ENCODE measurements at regions not wholly inside any gene's neighbourhood (a gene's known extent, or its start where the extent isn't known, plus 50 kb on each side); places are given as distances from the start of the nearest gene placed in this dataset.

DNA sequence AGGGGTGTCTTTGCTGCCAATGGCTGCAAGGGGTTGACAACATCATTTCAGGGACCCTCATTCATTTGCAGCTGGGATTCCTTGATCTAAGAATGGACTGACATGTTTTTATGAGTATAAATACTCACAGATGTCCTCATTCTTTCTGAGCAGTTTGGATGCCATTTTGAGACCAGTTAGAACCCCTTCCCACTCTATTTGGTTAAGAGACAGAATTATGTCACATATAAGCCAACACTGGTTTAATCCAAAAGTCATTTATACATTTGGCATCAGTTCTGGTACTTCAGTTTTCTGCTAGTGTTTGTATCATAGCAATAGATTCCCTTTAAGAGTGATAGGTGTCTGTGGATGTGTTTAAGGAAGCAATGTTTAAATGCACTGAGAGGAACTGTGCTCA lies 248.8 kb downstream of the SAMD5 start:
- no peak for DNase-seq (ENCODE audit: low read depth in 3 of 3)

DNA sequence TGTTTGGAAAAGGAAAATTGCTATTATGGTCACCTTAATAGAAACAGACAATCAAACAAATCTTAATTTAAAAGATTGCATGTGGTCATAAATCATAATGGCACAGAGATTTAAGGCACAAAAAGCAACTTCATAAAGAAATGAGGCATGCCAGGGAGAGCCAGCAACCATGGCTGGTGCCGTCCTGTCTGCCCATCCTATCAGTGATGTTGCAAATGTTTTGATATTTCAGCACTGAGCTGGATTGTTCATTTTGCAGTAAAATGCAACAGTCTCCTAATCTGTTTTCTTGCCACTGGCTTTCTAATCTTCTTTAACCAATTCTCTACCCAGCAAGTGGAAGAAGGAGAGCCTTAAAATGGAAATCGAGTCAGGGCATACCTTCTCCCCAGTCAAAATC lies 249.8 kb downstream of the SAMD5 start:
- DNase-seq (ENCODE audit: low read depth in 3 of 3) = no peak

DNA sequence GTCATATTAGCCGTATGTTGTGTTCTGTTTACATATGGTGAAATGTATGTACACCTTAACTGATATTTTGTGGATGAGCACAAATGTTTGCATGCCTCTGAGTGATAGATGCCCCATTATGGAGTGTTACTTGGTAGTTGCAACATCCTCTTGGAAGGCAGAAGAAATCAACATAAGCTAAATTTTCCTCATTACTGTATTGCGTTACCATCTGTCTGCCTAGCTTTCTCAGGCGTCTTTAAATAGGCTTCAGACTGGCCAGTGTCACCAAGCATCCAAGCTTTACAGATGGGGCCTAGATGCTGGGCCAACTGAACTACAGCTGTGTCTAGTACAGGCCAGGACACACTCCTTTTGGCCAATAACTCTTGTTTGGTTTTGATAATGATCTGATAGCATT lies 250.6 kb downstream of the SAMD5 start:
- DNase-seq (ENCODE audit: low read depth in 3 of 3) = no peak

DNA sequence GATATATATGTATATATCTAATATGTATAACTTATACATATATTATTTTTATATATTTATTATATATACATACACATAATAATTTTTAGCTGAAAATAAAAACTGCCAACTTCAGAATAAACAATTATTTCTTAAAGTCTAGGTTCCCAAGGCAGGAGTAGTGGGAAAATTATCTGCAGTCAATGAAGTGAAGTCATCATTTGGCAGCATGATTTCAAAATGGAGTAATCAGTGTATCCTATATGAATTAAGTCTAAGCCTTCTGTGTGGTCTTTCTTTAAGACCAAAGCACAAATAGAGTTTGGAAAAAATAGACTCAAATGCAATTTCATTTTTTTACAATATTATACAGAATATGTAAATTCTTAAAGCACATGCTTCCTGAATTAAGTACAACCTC lies 251.0 kb downstream of the SAMD5 start:
- no peak for DNase-seq (ENCODE audit: low read depth in 3 of 3)

DNA sequence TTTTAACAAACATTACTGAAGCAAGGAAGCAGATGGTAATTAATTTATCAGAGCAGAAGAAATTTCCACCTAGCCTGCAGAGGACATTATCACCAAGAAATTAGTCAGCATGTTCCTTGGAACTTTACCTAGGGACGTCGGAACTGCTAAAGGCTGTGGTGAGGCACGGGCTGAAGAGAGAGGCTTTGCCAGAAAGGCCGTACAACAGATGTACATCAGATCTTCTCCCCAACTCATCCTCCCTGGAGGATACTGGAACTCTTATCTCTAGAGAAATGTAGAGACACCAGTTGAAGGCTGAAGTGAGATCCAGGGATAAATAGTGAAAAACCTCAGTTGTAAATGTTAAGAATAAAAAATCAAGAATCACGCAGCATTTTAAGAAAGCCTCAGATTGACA lies 257.1 kb downstream of the SAMD5 start:
- DNase-seq (ENCODE audit: low read depth in 3 of 3) = no peak

DNA sequence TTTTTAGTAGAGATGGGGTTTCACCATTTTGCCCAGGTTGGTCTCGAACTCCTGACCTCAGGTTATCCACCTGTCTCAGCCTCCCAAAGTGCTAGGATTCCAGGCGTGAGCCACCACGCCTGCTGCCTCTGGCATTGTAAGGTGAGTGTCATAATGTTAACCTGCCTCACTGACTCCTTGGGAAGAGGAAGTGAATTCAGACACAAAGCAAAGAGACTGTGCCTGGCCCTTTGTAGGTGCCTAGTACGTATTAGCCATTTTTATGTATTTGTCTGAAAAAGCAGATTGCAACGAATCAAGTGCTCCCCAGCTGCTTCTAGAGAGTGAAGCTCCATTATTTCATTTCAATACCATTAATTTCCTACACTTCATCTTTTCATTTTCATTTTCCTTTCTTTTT lies 260.5 kb downstream of the SAMD5 start:
- DNase-seq (ENCODE audit: low read depth in 3 of 3) = no peak

DNA sequence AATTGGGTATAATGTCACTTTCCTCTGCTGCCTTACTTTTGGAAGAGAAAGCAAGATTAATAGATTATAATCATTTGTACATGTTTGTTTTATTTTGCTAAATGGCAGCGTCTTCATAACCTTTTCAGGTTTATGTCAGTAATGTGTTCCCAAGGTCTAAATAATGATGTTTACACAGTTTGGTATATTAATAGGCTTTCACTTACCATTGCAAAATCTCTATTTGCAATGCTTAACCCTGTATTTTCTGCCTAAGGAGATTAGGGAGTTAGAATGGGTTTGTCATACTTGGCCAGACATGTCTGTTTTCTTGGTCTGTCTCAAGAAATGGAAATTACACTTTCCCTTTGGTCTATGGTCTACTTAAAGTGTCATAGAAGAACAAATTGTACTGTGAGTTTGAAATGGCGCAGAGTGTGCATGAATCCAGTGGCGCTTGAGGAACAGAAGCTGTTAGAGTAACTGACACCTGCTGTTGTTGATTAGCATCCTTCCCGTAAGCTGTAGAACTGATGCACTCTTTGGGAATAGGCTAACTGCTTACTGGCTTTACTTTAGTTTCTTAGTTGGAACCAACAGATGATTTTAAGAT lies 261.1 kb downstream of the SAMD5 start:
- DNase-seq (ENCODE audit: low read depth in 3 of 3) = no peak

DNA sequence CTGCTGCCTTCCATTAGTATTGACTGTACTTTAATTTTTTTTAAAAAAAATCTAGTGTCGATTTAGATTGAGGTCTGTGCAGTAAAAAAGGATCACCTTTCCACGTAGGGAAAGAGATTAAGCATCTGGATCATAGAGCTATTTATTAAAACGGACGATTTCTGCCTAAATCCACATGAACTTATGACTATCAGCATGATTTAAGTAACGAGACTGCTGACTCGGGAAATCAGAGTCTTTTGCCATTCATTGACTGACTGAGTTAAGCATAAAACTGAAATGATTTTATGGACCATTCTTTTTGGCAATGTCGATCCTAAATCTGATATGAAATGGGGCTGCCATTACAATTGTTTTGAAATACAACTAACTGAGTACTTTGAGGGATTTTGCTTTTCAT lies 261.7 kb downstream of the SAMD5 start:
- DNase-seq (ENCODE audit: low read depth in 3 of 3) = no peak

DNA sequence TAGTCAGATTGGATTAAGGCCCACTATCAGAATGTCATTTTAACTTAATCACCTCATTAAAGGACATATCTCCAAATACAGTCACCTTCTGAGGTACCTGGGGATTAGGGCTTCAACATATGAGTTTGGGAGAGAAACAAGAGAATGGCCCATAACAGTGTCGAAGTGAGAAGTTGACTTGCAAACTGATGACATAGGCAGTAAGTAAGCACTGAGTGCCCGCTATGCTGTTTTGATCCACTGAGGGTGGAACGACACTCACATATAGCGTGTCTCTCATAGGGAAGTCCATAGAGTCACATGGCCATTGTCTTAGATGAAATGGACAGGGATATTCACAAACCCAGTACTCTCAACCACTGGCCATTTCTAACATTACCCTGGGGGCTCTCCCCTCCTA lies 264.2 kb downstream of the SAMD5 start:
- no peak for DNase-seq (ENCODE audit: low read depth in 3 of 3)

DNA sequence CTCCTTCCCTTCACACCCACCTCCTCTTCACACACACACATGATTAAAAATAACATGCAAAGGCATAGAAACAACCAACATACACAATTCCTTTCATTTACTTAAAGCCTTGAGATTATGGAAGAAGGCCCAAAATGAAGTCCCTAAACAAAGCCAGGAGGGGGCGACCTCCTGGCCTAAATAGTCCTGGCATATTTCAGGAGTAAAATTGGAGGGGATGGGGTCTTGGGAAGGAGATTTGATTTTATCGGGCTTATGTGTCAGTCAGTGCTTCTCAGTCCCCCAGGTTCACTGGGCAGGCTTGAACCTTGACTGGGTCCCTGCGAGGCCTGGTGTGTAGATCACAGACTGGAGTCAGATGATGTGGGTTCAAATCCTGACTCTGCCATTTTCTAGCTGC lies 266.4 kb downstream of the SAMD5 start:
- DNase-seq (ENCODE audit: low read depth in 3 of 3) = no peak

DNA sequence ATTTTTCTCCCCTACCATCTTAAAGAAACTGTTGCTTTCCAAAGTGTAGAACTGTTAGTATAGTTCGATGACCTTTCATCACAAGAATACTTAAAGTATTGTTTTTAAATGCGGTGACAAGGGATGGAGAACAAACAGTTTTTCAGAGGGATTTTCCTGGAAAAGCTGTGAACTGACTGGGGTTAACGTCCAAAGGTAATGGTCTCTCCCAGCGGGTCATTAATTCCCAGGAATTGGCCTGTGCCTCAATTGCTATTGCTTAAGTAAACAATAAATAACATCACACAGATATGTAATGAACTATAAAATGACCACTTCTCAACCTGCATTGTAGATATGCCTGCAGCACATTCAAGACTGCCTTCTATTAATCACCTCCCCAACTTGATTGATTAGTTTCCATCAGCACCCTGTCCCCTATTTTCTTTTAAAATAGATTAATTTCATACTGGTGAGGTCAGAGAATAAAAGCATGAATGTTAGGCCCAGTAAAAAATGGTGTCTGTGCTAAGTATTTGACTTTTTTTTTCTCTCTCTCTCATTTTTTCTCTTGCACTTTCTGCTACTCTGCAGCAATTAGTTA lies 268.2 kb downstream of the SAMD5 start:
- no peak for DNase-seq (ENCODE audit: low read depth in 3 of 3)

DNA sequence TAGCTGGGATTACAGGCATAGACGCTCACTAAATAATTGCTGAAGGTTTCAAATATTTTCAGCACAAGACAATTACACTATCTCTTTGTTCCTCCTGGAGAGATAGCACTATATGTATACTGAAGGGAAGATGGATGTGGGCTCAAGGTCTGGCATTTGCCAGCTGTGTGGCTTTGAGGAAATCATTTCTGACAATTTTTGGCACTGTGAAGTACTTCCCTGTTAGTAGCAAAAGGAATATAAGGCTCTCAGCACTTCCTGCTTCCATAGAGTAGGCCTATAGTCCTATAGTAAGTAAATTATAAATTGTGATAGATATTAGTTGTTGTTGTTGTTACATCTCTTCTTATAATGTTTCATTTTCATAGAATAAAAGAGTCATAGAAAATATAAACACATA lies 271.1 kb downstream of the SAMD5 start:
- DNase-seq (ENCODE audit: low read depth in 3 of 3) = no peak

DNA sequence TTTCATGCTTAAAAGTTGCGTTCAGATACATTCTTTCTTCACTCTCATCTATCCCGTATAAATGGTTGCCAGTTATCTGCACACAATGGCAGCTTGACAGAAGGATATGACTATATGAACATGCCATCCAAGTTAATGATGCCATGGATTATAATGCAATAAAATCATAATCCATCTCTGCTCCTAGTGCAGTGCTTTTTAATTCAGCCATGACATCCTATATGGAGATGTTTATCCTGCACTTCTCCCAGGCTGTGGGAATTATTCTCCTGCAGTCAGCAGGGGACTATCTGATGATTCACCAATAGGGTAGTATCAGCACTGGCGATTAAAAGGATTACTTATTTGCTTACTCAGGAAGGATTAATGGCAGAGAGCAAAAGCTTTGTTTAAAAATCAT lies 273.8 kb downstream of the SAMD5 start:
- no peak for DNase-seq (ENCODE audit: low read depth in 3 of 3)

DNA sequence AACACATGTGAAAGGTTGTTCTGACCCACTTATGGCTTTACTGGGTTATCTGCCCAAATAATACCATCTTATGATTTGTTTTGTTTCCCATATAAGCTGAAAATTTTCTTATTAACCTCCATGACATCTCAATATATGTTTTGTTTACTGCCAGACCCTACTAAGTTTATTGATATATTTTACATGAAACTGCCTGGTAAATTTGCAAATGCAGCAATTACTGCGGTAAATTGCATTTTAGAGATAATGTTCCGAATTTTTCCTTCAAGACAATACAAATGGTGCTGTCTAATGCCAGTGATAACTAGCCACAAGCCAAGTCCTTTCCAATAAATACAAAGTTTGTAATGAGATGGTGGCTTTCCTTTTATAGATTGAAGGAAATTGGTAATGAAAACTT lies 275.9 kb downstream of the SAMD5 start:
- DNase-seq (ENCODE audit: low read depth in 3 of 3) = no peak

DNA sequence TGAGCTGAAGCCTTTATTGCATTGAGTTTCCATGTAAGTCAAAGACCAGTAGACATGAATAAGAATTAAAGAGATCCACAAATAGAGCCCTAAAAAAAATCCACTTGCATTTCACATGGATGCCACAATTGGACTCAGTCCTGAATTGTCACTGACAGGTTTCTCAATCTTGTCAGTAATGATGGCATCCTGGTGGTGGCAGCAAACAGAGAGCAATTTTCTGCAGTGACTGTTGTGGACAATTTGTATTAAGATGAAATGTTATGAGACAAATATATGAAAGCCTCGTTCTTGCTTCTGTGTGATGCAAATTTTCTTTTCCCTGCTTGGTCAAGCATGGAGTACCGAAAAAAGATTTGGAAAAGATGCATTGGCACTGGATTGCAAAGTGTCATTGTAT lies 278.9 kb downstream of the SAMD5 start:
- no peak for DNase-seq (ENCODE audit: low read depth in 3 of 3)

DNA sequence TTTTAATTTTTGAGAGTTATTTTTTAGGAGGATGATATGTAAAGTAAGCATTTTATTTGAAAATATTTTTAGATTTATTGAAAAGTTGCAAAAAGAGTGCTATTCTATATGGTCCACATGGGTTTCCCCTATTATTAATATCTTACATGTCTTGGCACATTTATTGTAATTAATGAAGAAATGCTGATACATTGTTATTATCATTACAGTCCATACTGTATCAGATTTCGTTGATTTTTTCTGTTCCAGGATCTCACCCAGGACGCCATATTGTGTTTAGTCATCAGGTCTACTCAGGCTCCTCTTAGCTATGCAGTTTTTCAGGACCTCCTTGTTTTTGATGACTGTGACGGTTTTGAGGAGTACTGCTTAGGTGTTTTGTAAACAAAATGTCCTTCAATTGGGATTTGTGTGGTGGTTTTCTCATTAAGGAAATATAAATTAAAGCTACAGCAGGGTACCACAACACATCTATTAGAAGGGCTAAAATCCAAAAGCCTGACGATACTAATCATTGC lies 281.0 kb downstream of the SAMD5 start:
- no peak for DNase-seq (ENCODE audit: low read depth in 3 of 3)

DNA sequence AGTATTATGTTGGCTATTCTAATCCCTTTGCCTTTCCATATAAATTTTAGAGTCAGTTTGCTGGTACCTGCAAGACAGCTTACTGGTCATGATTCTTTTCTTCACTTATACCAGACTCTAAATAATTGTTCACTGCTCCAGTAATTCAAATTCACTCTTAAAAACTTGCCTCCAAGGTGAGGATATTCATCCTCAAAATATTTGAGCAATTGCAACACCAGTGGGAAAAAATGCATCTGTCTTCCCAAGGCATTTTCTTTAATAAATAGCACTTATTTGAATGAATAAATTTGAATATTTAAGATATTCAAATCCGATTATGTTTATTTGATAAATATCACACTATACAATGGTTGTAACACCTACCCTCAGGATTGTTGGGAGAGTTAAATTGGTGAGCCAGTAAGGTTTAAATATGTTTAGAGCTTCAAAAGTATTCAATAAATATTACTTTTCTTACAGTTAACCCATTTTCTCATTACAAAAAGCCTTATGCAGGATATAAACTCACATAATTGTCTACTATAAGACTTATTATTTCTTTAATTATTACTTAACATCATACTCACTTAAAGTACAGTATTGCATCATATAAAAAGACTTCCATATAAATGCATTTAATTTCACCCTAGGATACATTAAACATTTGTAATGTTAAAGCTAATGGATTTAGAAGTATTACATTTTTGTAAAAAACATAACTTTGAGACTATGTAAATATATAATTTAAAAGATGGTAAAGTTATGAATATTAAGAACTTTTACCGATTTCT lies 285.6 kb downstream of the SAMD5 start:
- no peak for DNase-seq (ENCODE audit: low read depth in 3 of 3)

DNA sequence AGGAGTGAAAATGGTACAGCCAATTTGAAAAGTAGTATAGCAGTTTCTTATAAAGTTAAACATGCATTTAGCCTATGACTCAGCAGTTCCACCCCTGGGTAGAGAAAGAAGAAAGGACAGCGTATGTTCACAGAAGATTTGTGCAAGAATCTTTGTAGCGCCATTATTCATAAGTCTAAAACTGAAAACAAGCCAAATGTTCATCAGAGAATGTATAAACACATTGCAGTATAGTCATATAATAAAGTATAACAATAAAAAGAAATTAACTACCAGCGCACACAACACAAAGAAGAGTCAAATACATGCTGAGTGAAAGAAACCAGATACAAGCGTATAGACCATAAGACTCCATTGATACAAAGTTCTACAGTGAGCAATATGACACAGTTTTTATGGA lies 294.0 kb downstream of the SAMD5 start:
- DNase-seq (ENCODE audit: low read depth in 3 of 3) = no peak

DNA sequence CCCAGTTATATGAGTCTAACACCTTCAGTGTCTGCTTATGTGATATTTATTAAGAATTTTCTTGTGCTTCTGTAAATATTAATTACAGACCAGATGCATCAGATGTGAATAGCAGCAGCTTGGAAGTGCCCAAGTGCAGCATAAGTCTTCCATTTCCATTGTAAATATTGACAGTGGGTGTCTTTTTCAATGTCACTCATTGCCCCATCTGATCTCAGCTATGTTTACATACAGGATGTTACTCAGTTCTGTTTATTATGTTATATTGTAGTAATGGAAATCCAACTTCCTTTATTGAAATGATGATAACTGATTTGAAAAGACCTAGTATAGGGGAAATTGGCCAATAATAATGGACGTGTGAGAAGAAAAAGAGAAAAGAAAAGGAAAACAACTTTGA lies 296.7 kb downstream of the SAMD5 start:
- no peak for DNase-seq (ENCODE audit: low read depth in 3 of 3)

DNA sequence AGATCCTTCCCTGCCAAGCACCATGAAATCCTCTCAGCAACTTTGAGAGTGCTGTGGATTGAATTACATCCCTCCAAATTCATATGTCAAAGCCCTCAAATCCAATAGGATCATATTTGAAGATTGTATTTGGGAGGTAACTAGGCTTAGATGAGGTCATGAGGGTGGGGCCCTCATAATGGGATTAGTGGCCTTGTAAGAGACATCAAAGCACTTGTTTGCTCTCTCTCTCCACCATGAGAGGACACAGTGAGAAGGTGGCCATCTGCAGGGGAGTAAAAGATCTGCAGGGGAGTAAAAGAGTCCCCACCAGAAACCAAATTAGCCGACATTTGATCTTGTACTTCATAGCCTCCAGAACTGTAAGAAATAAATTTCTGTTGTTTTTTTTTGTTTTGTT lies 298.2 kb downstream of the SAMD5 start:
- no peak for DNase-seq (ENCODE audit: low read depth in 3 of 3)

DNA sequence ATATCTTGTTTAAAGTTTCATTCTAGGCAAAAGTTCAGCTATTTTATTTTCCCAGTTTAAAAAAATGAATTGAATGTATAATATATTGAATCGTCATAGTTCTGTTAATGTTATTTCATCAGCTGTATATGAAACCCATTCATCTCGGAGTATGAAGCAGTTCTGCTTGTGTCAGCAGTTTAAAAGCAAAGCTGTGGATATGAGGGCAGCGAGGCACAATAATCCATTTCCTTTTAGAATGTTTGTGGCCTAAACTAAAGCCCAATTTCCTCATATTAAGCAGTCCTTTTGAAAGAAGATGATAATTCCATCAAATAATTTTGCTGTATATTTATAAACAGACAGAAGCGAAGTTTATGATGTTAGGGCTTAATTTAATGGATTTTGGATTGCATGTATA lies 300.1 kb downstream of the SAMD5 start:
- DNase-seq (ENCODE audit: low read depth in 3 of 3) = no peak

DNA sequence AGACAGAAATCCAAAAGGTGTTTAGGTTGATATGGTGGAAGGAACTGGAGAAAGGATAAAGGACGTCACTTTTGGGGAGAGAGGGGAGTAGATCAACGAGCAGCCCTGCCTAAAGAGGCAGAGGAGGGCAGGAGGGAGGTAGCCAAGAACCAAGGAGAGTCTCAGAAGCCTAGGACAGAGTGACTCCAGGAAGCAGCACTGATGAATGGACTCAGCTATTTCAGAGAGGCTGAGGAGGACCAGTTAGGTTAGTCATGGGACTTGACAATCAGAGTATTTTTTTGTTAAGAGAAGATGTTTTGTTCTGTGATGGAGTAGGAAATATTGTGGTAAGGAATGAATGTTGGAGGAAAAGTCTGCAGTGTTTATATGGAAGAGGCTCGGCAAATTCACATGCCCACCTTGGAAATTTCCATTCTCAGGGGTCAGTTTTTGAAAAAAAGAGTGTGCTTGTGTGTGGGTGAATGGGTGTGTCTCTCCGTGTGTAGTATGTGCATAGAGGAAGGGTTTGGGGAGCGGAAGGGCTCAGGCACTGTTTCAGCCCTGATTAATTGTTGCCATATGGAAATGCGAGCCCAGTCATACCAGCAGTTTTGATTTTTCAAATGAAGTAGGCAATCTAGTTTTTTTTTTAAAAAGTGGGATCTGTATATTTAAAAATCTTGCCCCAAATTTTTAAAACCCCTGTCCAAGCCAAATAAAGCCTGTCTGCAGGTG lies 303.6 kb downstream of the SAMD5 start:
- DNase-seq (ENCODE audit: low read depth in 3 of 3) = no peak
